ENCODE measurements at regions not wholly inside any gene's neighbourhood (a gene's known extent, or its start where the extent isn't known, plus 50 kb on each side); places are given as distances from the start of the nearest gene placed in this dataset.
"Not testable (repeated sequence)": the region's sequence is repeated elsewhere in the genome, so short reads cannot be mapped to it uniquely, and the experiment has no call there.

- Histone ChIP-seq H3K4me3 (ENCODE audit: low read length) (no peak overlapping the region), H3K4me1 (ENCODE audit: control insufficient read depth, insufficient read depth, low read length) (no peaks in the 10 kb centered on the region), H3K9ac (ENCODE audit: low read length) (no peak overlapping the region), H3K27ac (ENCODE audit: low read depth, low read length) (no peak overlapping the region), H3K27me3 (ENCODE audit: control insufficient read depth, insufficient read depth, low read length) (no peaks in the 10 kb centered on the region), H3K36me3 (ENCODE audit: control insufficient read depth, insufficient read depth, low read length) (no peaks in the 10 kb centered on the region)
These were observed 152.0 kb downstream of the MATN1 start for GRCh38 chr1:30571380-30571779.

GRCh38 chr1:30569384-30569783, 154.0 kb downstream of the MATN1 start:
- H3K27ac ChIP-seq (ENCODE audit: low read depth, low read length) = no peak overlapping the region
- no peaks in the 10 kb centered on the region for H3K36me3 ChIP-seq (ENCODE audit: control insufficient read depth, insufficient read depth, low read length)

GRCh38 chr1:30562559-30562958, 160.8 kb downstream of the MATN1 start:
- H3K4me3 ChIP-seq (ENCODE audit: low read length) = no peak overlapping the region
- H3K27me3 ChIP-seq (ENCODE audit: control insufficient read depth, insufficient read depth, low read length) = no peaks in the 10 kb centered on the region

More at GRCh38 chr1:30569384-30569783, 154.0 kb downstream of the MATN1 start:
- Histone ChIP-seq H3K4me1 (ENCODE audit: control insufficient read depth, insufficient read depth, low read length) (no peaks in the 10 kb centered on the region), H3K27me3 (ENCODE audit: control insufficient read depth, insufficient read depth, low read length) (no peaks in the 10 kb centered on the region), H3K4me3 (ENCODE audit: low read length) (no peak overlapping the region), H3K9ac (ENCODE audit: low read length) (no peak overlapping the region)

GRCh38 chr1:30551603-30552002, 171.8 kb downstream of the MATN1 start:
- Histone ChIP-seq H3K27me3 (ENCODE audit: control insufficient read depth, insufficient read depth, low read length) (no peaks in the 10 kb centered on the region), H3K9ac (ENCODE audit: low read length) (no peak overlapping the region), H3K36me3 (ENCODE audit: control insufficient read depth, insufficient read depth, low read length) (no peaks in the 10 kb centered on the region), H3K4me3 (ENCODE audit: low read length) (no peak overlapping the region), H3K4me1 (ENCODE audit: control insufficient read depth, insufficient read depth, low read length) (no peaks in the 10 kb centered on the region), H3K27ac (ENCODE audit: low read depth, low read length) (no peak overlapping the region)

More at GRCh38 chr1:30562559-30562958, 160.8 kb downstream of the MATN1 start:
- Histone ChIP-seq H3K36me3 (ENCODE audit: control insufficient read depth, insufficient read depth, low read length) (no peaks in the 10 kb centered on the region), H3K4me1 (ENCODE audit: control insufficient read depth, insufficient read depth, low read length) (no peaks in the 10 kb centered on the region), H3K27ac (ENCODE audit: low read depth, low read length) (no peak overlapping the region), H3K9ac (ENCODE audit: low read length) (no peak overlapping the region)

GRCh38 chr1:30550365-30551220, 172.8 kb downstream of the MATN1 start:
- Histone ChIP-seq H3K36me3 (ENCODE audit: control insufficient read depth, insufficient read depth, low read length) (no peaks in the 10 kb centered on the region), H3K27ac (ENCODE audit: low read depth, low read length) (no peak overlapping the region), H3K27me3 (ENCODE audit: control insufficient read depth, insufficient read depth, low read length) (no peaks in the 10 kb centered on the region), H3K9ac (ENCODE audit: low read length) (no peak overlapping the region), H3K4me3 (ENCODE audit: low read length) (no peak overlapping the region), H3K4me1 (ENCODE audit: control insufficient read depth, insufficient read depth, low read length) (no peaks in the 10 kb centered on the region)

- not testable (repeated sequence) for H3K27ac ChIP-seq (ENCODE audit: low read depth, low read length); H3K9ac ChIP-seq (ENCODE audit: low read length); H3K4me1 ChIP-seq (ENCODE audit: control insufficient read depth, insufficient read depth, low read length); H3K27me3 ChIP-seq (ENCODE audit: control insufficient read depth, insufficient read depth, low read length); H3K36me3 ChIP-seq (ENCODE audit: control insufficient read depth, insufficient read depth, low read length); H3K4me3 ChIP-seq (ENCODE audit: low read length)
These were observed 173.5 kb downstream of the MATN1 start for GRCh38 chr1:30549872-30550271.

- Histone ChIP-seq H3K9ac (ENCODE audit: low read length) (no peak overlapping the region), H3K4me3 (ENCODE audit: low read length) (no peak overlapping the region), H3K27me3 (ENCODE audit: control insufficient read depth, insufficient read depth, low read length) (no peaks in the 10 kb centered on the region), H3K27ac (ENCODE audit: low read depth, low read length) (no peak overlapping the region), H3K36me3 (ENCODE audit: control insufficient read depth, insufficient read depth, low read length) (no peaks in the 10 kb centered on the region), H3K4me1 (ENCODE audit: control insufficient read depth, insufficient read depth, low read length) (no peaks in the 10 kb centered on the region)
These were observed 175.1 kb downstream of the MATN1 start for GRCh38 chr1:30548294-30548693.

GRCh38 chr1:30547326-30547725, 176.1 kb downstream of the MATN1 start:
- not testable (repeated sequence) for H3K36me3 ChIP-seq (ENCODE audit: control insufficient read depth, insufficient read depth, low read length); H3K9ac ChIP-seq (ENCODE audit: low read length); H3K4me1 ChIP-seq (ENCODE audit: control insufficient read depth, insufficient read depth, low read length); H3K27me3 ChIP-seq (ENCODE audit: control insufficient read depth, insufficient read depth, low read length); H3K4me3 ChIP-seq (ENCODE audit: low read length); H3K27ac ChIP-seq (ENCODE audit: low read depth, low read length)

GRCh38 chr1:30545365-30545764, 178.0 kb downstream of the MATN1 start:
- no peak overlapping the region for H3K27ac ChIP-seq (ENCODE audit: low read depth, low read length)
- no peak overlapping the region for H3K4me3 ChIP-seq (ENCODE audit: low read length)
- no peaks in the 10 kb centered on the region for H3K27me3 ChIP-seq (ENCODE audit: control insufficient read depth, insufficient read depth, low read length)
- no peak overlapping the region for H3K9ac ChIP-seq (ENCODE audit: low read length)
- H3K4me1 ChIP-seq (ENCODE audit: control insufficient read depth, insufficient read depth, low read length) = no peaks in the 10 kb centered on the region
- H3K36me3 ChIP-seq (ENCODE audit: control insufficient read depth, insufficient read depth, low read length) = no peaks in the 10 kb centered on the region

- no peaks in the 10 kb centered on the region for H3K27me3 ChIP-seq (ENCODE audit: control insufficient read depth, insufficient read depth, low read length)
- H3K4me3 ChIP-seq (ENCODE audit: low read length) = no peak overlapping the region
These were observed 181.5 kb downstream of the MATN1 start for GRCh38 chr1:30541721-30542485.

GRCh38 chr1:30540611-30541192, 182.7 kb downstream of the MATN1 start:
- H3K4me1 ChIP-seq (ENCODE audit: control insufficient read depth, insufficient read depth, low read length) = no peaks in the 10 kb centered on the region
- H3K9ac ChIP-seq (ENCODE audit: low read length) = no peak overlapping the region
- H3K27me3 ChIP-seq (ENCODE audit: control insufficient read depth, insufficient read depth, low read length) = no peaks in the 10 kb centered on the region
- no peak overlapping the region for H3K4me3 ChIP-seq (ENCODE audit: low read length)
- no peak overlapping the region for H3K27ac ChIP-seq (ENCODE audit: low read depth, low read length)
- no peaks in the 10 kb centered on the region for H3K36me3 ChIP-seq (ENCODE audit: control insufficient read depth, insufficient read depth, low read length)

More at GRCh38 chr1:30541721-30542485, 181.5 kb downstream of the MATN1 start:
- H3K9ac ChIP-seq (ENCODE audit: low read length) = no peak overlapping the region
- H3K27ac ChIP-seq (ENCODE audit: low read depth, low read length) = no peak overlapping the region
- no peaks in the 10 kb centered on the region for H3K4me1 ChIP-seq (ENCODE audit: control insufficient read depth, insufficient read depth, low read length)
- H3K36me3 ChIP-seq (ENCODE audit: control insufficient read depth, insufficient read depth, low read length) = no peaks in the 10 kb centered on the region

- no peaks in the 10 kb centered on the region for H3K4me1 ChIP-seq (ENCODE audit: control insufficient read depth, insufficient read depth, low read length)
- H3K27me3 ChIP-seq (ENCODE audit: control insufficient read depth, insufficient read depth, low read length) = no peaks in the 10 kb centered on the region
- no peak overlapping the region for H3K9ac ChIP-seq (ENCODE audit: low read length)
- H3K4me3 ChIP-seq (ENCODE audit: low read length) = no peak overlapping the region
- no peaks in the 10 kb centered on the region for H3K36me3 ChIP-seq (ENCODE audit: control insufficient read depth, insufficient read depth, low read length)
- H3K27ac ChIP-seq (ENCODE audit: low read depth, low read length) = no peak overlapping the region
These were observed 183.5 kb downstream of the MATN1 start for GRCh38 chr1:30539884-30540283.
